Mesothelial cell of epicardium (in vitro differentiated cells): ENCODE measurements at regions not wholly inside any gene's neighbourhood (a gene's known extent, or its start where the extent isn't known, plus 50 kb on each side); places are given as distances from the start of the nearest gene placed in this dataset.

Experiments
- DNase-seq, 2 experiments: peaks; one replicate each; pipeline ENCODE4 v3.0.0; 2021; ENCODE audit warnings: low spot score in 2 of 2; ENCODE audit not compliant: unreplicated experiment in 2 of 2
- H3K27ac Mint-ChIP-seq: 2 replicates; pipeline ENCODE4 v1.8.0; 2021; ENCODE audit warnings: mixed read lengths
- H3K27me3 Mint-ChIP-seq: 2 replicates; pipeline ENCODE4 v1.8.0; 2021; ENCODE audit warnings: low read depth, mixed read lengths
- H3K36me3 Mint-ChIP-seq: 2 replicates; pipeline ENCODE4 v1.8.0; 2021; ENCODE audit warnings: mixed read lengths
- H3K4me1 Mint-ChIP-seq: 2 replicates; pipeline ENCODE4 v1.8.0; 2021; ENCODE audit warnings: mixed read lengths
- H3K4me3 Mint-ChIP-seq: 2 replicates; pipeline ENCODE4 v1.8.0; 2021; ENCODE audit warnings: mild to moderate bottlenecking, moderate library complexity, mixed read lengths
- H3K9me3 Mint-ChIP-seq: 2 replicates; pipeline ENCODE4 v1.8.0; 2021; ENCODE audit warnings: mixed read lengths
- TF ChIP-seq, protein P1 (sequence below): fragments of 200-600 bp; sonication (generic); IDR thresholded peaks from one replicate; pipeline ENCODE4 v1.5.0; 2021; ENCODE audit warnings: antibody characterized with exemption; ENCODE audit not compliant: unreplicated experiment

DNA sequence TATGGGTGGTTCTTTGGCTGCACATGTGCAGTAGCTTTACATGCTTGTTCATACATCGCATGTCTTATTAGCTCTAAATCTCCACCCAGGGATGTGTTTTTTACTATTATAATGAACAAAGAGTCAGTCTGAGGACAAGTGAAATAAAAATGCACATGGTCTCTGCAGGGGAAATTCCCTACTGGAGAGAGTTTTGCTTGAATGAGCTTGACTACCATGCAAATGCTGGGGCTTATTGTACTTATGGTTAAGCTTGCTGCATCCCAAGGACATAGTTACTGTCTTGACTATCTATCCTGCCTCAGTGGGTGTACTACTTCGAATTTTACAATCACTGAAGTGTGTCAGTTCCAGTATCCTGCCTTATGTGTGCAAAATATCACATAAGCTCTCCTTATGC lies 362.7 kb downstream of the TDRD15 start:
- Mint-ChIP-seq H3K4me1 (no peaks in the 10 kb centered on the region), H3K4me3 (no peak overlapping the region), H3K27me3 (no peaks in the 10 kb centered on the region), H3K9me3 (peaks cover 14% of the 10 kb centered on the region), H3K36me3 (no peaks in the 10 kb centered on the region), H3K27ac (no peak overlapping the region)
- TF ChIP-seq, protein P1, sequence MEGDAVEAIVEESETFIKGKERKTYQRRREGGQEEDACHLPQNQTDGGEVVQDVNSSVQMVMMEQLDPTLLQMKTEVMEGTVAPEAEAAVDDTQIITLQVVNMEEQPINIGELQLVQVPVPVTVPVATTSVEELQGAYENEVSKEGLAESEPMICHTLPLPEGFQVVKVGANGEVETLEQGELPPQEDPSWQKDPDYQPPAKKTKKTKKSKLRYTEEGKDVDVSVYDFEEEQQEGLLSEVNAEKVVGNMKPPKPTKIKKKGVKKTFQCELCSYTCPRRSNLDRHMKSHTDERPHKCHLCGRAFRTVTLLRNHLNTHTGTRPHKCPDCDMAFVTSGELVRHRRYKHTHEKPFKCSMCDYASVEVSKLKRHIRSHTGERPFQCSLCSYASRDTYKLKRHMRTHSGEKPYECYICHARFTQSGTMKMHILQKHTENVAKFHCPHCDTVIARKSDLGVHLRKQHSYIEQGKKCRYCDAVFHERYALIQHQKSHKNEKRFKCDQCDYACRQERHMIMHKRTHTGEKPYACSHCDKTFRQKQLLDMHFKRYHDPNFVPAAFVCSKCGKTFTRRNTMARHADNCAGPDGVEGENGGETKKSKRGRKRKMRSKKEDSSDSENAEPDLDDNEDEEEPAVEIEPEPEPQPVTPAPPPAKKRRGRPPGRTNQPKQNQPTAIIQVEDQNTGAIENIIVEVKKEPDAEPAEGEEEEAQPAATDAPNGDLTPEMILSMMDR, result no peak
- DNase-seq, result no peak

DNA sequence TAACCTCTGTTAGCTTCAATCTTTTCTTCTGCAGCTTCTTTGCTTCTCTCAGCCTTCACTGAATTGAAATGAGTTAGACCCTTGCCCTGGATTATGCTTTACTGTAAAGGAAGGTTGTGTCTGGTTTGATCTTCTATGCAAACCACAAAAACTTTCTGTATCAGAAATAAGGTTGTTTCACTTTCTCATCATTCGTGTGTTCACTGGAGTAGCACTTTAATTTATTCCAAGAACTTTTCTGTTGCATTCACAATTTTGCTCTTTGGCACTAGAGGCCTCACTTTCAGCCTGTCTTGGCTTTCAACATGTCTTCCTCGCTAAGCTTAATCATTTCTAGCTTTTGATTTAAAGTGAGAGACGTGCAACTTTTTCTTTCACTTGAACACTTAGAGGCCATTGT lies 365.3 kb downstream of the TDRD15 start:
- Mint-ChIP-seq H3K36me3 (no peaks in the 10 kb centered on the region), H3K27ac (no peak overlapping the region), H3K27me3 (no peaks in the 10 kb centered on the region), H3K4me1 (no peaks in the 10 kb centered on the region), H3K9me3 (peaks cover 23% of the 10 kb centered on the region), H3K4me3 (no peak overlapping the region)
- TF ChIP-seq, protein P1, result no peak
- no peak for DNase-seq

DNA sequence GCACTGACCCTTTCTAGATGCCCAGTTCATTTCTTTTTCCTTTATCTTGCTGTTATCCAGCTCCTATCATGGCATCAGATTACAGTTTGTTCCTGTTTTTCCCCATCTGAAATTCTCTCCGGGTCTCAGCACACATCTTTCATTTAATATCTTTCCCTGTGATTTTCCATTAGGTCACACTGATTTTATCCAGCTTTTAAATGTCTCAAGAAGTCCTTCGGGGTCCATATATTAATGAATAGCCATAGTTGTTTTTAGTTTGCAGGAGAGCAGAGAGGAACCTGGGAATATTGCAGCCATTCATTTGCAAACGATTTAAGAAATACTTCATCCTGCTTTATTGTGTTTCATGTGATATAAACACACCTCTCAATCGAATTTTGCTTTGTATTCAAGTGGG lies 374.2 kb downstream of the TDRD15 start:
- Mint-ChIP-seq H3K36me3 (no peaks in the 10 kb centered on the region), H3K4me3 (no peak overlapping the region), H3K27ac (no peak overlapping the region), H3K9me3 (peaks cover 4% of the 10 kb centered on the region), H3K27me3 (no peaks in the 10 kb centered on the region), H3K4me1 (no peaks in the 10 kb centered on the region)
- no peak for DNase-seq
- TF ChIP-seq, protein P1, result no peak

DNA sequence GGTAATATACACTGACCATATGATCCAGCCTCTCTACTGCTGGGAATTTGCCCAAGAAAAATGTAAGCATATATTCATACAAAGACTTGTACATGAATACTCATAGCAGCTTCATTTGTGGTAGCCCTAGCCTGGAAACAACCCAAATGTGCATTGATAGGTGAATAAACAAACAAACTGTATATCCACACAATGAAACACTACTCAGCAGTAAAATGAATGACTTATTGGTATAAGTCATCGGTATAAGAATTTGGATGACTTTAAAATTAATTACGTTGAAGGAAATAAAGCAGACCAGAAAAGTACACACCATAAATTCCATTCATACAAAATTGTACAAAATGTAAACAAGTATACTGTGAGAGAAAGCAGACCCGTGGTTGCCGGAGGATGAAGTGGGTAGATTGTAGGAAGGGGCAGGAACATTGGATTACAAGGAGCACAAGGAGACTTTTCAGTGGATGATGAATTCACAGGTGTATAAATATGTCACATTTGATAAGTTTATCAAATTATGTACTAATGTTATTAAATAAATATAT lies 376.7 kb downstream of the TDRD15 start:
- Mint-ChIP-seq H3K9me3 (no peaks in the 10 kb centered on the region), H3K4me3 (no peak overlapping the region), H3K36me3 (no peaks in the 10 kb centered on the region), H3K4me1 (no peaks in the 10 kb centered on the region), H3K27me3 (no peaks in the 10 kb centered on the region), H3K27ac (no peak overlapping the region)
- TF ChIP-seq, protein P1, result no peak
- DNase-seq, result no peak

DNA sequence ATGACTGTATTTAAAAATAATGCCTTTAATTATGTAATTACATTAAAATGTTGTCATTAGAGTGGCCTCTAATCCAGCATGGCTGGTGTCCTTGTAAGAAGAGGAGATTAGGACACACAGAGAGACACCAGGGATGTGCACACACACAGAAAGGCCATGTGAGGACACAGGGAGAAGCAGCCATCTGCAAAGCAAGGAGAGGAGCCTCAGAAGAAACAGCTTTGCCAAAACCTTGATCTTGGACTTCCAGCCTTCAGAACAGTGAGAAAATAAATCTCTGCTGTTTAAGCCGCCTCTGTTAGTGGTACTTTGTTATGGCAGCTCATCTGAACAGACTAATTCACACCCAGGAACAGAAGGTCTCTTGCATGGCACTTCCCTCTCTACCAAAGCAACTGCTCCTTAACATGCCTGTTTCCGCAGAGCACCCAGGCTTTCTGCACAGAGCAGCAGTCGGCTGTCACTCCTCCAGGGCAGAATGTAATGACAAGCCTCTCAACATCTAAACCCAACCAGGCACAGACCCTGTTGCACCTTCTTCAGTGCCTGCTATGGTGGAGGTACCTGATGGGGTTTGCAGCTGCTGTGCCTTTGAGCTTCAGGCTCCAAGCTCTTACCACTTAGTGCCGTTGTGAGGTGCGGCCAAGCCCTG lies 377.7 kb downstream of the TDRD15 start:
- peaks cover under 1% of the 10 kb centered on the region for H3K27me3 Mint-ChIP-seq
- H3K9me3 Mint-ChIP-seq, result no peaks in the 10 kb centered on the region
- TF ChIP-seq, protein P1, result no peak
- DNase-seq, result no peak
- H3K4me3 Mint-ChIP-seq, result no peak overlapping the region
- H3K4me1 Mint-ChIP-seq, result no peaks in the 10 kb centered on the region
- no peaks in the 10 kb centered on the region for H3K36me3 Mint-ChIP-seq
- H3K27ac Mint-ChIP-seq, result no peak overlapping the region

DNA sequence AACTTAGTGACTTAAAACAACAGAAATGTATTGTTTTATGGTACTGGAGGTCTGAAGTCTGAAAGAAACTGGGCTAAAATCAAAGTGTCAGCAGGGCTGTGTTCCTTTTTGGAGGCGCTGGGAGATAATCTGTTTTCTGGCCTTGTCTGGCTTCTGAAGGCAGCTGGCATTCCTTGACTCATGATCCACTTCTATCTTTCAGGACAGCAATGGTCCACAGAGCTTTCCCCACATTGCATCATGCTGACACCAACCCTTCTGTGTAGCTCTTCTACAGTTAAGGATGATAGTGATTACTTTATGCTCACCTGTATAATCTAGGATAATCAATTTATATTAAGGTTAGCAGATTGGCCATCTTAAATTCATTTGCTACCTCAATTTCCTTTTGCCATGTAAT lies 392.1 kb downstream of the TDRD15 start:
- H3K9me3 Mint-ChIP-seq, result no peaks in the 10 kb centered on the region
- no peak overlapping the region for H3K4me3 Mint-ChIP-seq
- H3K4me1 Mint-ChIP-seq, result no peaks in the 10 kb centered on the region
- peaks cover 6% of the 10 kb centered on the region for H3K27me3 Mint-ChIP-seq
- DNase-seq, result no peak
- H3K27ac Mint-ChIP-seq, result no peak overlapping the region
- TF ChIP-seq, protein P1, result no peak
- H3K36me3 Mint-ChIP-seq, result no peaks in the 10 kb centered on the region
